PC-9 (cell line): ENCODE measurements at regions not wholly inside any gene's neighbourhood (a gene's known extent, or its start where the extent isn't known, plus 50 kb on each side); places are given as distances from the start of the nearest gene placed in this dataset.

Experiments used
- BruUV-seq: library from RNA; stranded (reverse); fragments of 400-500 nt; replicated peaks from 2 replicates; lab custom pipeline; 2021; lab: Mats Ljungman, UMichigan
- CTCF ChIA-PET: fragments of 300-600 bp; sonication (Branson Sonifier 250); formaldehyde crosslinking; loops from one replicate; lab custom pipeline; 2022; ENCODE audit warnings: antibody characterized with exemption; lab: Charles Lee
- POLR2A ChIA-PET: fragments of 300-600 bp; sonication (Branson Sonifier 250); formaldehyde crosslinking; loops from one replicate; lab custom pipeline; 2022; ENCODE audit warnings: antibody characterized with exemption; ENCODE audit not compliant: unreplicated experiment; lab: Charles Lee
- DNase-seq, 2 experiments: peaks; one replicate each; pipeline versions ENCODE4 v3.0.0 to v3.0.0-alpha.2; 2015 to 2022; ENCODE audit warnings: mixed read lengths in 1 of 2
- H2AFZ ChIP-seq: fragments of 200-600 bp; sonication (generic); 2 replicates; pipeline ENCODE4 v1.8.1; 2017; ENCODE audit warnings: antibody characterized with exemption
- H3F3A ChIP-seq: fragments of 200-600 bp; sonication (generic); 2 replicates; pipeline ENCODE4 v1.8.1; 2017; ENCODE audit warnings: antibody characterized with exemption, mild to moderate bottlenecking, low read depth; ENCODE audit not compliant: insufficient read depth
- H3K27ac ChIP-seq: fragments of 200-600 bp; sonication (generic); 2 replicates; pipeline ENCODE4 v1.6.1; 2016; ENCODE audit warnings: mixed run types
- H3K27me3 ChIP-seq: fragments of 200-600 bp; sonication (generic); 2 replicates; pipeline ENCODE4 v1.6.1; 2016; ENCODE audit warnings: low read depth, mixed run types; ENCODE audit not compliant: insufficient read depth
- H3K36me3 ChIP-seq: fragments of 200-600 bp; sonication (generic); 2 replicates; pipeline ENCODE4 v1.6.1; 2016; ENCODE audit warnings: low read depth, mixed run types
- H3K4me1 ChIP-seq: fragments of 200-600 bp; sonication (generic); replicated peaks from 2 replicates; pipeline ENCODE4 v1.6.1; 2016; ENCODE audit warnings: mixed run types; ENCODE audit not compliant: insufficient read depth
- H3K4me2 ChIP-seq: fragments of 200-600 bp; sonication (generic); 2 replicates; pipeline ENCODE4 v1.6.1; 2017; ENCODE audit warnings: mixed run types
- H3K4me3 ChIP-seq: fragments of 200-600 bp; sonication (generic); 2 replicates; pipeline ENCODE4 v1.6.1; 2016; ENCODE audit warnings: mixed run types
- H3K79me2 ChIP-seq: fragments of 200-600 bp; sonication (generic); 2 replicates; pipeline ENCODE4 v1.6.1; 2017; ENCODE audit warnings: low read depth, mixed run types
- H3K9me2 ChIP-seq: fragments of 200-600 bp; sonication (generic); 2 replicates; pipeline ENCODE4 v1.8.1; 2017; ENCODE audit warnings: mild to moderate bottlenecking; ENCODE audit not compliant: insufficient read depth
- H3K9me3 ChIP-seq: fragments of 200-600 bp; sonication (generic); 2 replicates; pipeline ENCODE4 v1.8.1; 2016; ENCODE audit warnings: low read depth; ENCODE audit not compliant: insufficient read depth
- H4K20me1 ChIP-seq: fragments of 200-600 bp; sonication (generic); 2 replicates; pipeline ENCODE4 v1.8.1; 2017; ENCODE audit not compliant: insufficient read depth
- EZH2 ChIP-seq: fragments of 200-600 bp; sonication (generic); IDR thresholded peaks from 2 replicates; pipeline ENCODE4 v1.8.0; 2017; ENCODE audit warnings: antibody characterized with exemption, low read depth
- intact Hi-C: fragments of 100-400 bp; cut with micrococcal nuclease; formaldehyde crosslinking; loops from one replicate; pipeline ENCODE4 v1.10.0; 2022; ENCODE audit not compliant: unreplicated experiment
- TF ChIP-seq, protein P1 (sequence below): fragments of 200-600 bp; sonication (generic); conservative IDR thresholded peaks from 2 replicates; pipeline ENCODE4 v1.6.1; 2017; ENCODE audit warnings: mixed run types, antibody characterized with exemption, mild to moderate bottlenecking, moderate library complexity

DNA sequence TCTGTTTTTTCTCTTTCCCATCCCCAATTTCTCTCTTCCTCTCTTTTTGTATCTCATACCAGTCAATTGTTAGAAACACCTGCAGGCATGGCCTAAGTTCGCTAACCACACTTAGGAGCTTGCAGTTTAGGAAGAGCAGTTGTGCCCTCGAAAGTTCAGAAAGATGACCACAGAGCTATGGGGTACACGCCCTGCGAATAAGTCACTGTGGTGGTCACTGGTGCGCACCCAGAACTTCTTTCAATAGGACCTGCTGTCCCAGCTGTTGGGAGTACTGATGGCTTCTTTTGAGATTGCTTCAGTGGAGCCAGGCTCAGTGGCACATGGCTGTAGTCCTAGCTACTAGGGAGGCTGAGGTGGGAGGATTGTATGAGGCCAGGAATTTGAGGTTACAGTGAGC, 362.8 kb upstream of the TMTC1 start:
- H3K9me2 ChIP-seq, result no peaks in the 10 kb centered on the region
- H3K4me3 ChIP-seq, result no peak overlapping the region
- DNase-seq, result no peak
- no peak overlapping the region for H3K27ac ChIP-seq
- H3K27me3 ChIP-seq, result no peaks in the 10 kb centered on the region
- no peak overlapping the region for H3K4me2 ChIP-seq
- H3K9me3 ChIP-seq, result no peaks in the 10 kb centered on the region
- intact Hi-C loops, result no loop called here
- H3F3A ChIP-seq, result no peaks in the 10 kb centered on the region
- no TSS peak for BruUV-seq
- H3K79me2 ChIP-seq, result no peaks in the 10 kb centered on the region
- TF ChIP-seq, protein P1, sequence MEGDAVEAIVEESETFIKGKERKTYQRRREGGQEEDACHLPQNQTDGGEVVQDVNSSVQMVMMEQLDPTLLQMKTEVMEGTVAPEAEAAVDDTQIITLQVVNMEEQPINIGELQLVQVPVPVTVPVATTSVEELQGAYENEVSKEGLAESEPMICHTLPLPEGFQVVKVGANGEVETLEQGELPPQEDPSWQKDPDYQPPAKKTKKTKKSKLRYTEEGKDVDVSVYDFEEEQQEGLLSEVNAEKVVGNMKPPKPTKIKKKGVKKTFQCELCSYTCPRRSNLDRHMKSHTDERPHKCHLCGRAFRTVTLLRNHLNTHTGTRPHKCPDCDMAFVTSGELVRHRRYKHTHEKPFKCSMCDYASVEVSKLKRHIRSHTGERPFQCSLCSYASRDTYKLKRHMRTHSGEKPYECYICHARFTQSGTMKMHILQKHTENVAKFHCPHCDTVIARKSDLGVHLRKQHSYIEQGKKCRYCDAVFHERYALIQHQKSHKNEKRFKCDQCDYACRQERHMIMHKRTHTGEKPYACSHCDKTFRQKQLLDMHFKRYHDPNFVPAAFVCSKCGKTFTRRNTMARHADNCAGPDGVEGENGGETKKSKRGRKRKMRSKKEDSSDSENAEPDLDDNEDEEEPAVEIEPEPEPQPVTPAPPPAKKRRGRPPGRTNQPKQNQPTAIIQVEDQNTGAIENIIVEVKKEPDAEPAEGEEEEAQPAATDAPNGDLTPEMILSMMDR, result no peak
- TF ChIP-seq EZH2, result no peak
- no peak overlapping the region for H2AFZ ChIP-seq
- H3K36me3 ChIP-seq, result no peaks in the 10 kb centered on the region
- H3K4me1 ChIP-seq, result no peaks in the 10 kb centered on the region
- ChIA-PET CTCF (interaction anchor here (0.6 kb wide), 1 partner anchor 227 kb away, joined by 5 read pairs; no protein-coding TSS in a partner anchor), POLR2A (no interaction called here)
- no peaks in the 10 kb centered on the region for H4K20me1 ChIP-seq

DNA sequence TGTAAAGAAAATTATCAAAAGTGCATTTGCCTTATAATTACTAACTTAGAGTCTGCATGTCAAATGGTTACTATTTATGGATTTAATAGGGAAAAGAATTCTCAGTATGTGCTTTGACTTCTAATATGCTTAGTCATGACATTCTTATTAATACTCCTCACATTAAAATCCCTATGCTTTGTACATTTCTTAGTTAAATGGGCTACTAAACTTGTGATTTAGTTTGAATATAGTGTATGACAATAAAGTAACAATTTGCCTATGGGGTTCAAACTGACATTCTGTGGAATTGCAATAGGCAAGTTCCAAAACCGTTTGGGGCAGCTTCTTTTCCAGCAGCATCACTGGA, 361.9 kb upstream of the TMTC1 start:
- Histone ChIP-seq H3K36me3 (no peaks in the 10 kb centered on the region), H2AFZ (no peak overlapping the region), H3K27me3 (no peaks in the 10 kb centered on the region), H3F3A (no peaks in the 10 kb centered on the region), H3K4me2 (no peak overlapping the region), H3K79me2 (no peaks in the 10 kb centered on the region), H3K4me1 (no peaks in the 10 kb centered on the region), H3K27ac (no peak overlapping the region), H4K20me1 (no peaks in the 10 kb centered on the region), H3K9me3 (no peaks in the 10 kb centered on the region), H3K9me2 (no peaks in the 10 kb centered on the region), H3K4me3 (no peak overlapping the region)
- ChIA-PET POLR2A (no interaction called here), CTCF (no interaction called here)
- TF ChIP-seq, protein P1, result no peak
- no peak for TF ChIP-seq EZH2
- no peak for DNase-seq
- intact Hi-C loops, result no loop called here
- BruUV-seq, result no TSS peak

DNA sequence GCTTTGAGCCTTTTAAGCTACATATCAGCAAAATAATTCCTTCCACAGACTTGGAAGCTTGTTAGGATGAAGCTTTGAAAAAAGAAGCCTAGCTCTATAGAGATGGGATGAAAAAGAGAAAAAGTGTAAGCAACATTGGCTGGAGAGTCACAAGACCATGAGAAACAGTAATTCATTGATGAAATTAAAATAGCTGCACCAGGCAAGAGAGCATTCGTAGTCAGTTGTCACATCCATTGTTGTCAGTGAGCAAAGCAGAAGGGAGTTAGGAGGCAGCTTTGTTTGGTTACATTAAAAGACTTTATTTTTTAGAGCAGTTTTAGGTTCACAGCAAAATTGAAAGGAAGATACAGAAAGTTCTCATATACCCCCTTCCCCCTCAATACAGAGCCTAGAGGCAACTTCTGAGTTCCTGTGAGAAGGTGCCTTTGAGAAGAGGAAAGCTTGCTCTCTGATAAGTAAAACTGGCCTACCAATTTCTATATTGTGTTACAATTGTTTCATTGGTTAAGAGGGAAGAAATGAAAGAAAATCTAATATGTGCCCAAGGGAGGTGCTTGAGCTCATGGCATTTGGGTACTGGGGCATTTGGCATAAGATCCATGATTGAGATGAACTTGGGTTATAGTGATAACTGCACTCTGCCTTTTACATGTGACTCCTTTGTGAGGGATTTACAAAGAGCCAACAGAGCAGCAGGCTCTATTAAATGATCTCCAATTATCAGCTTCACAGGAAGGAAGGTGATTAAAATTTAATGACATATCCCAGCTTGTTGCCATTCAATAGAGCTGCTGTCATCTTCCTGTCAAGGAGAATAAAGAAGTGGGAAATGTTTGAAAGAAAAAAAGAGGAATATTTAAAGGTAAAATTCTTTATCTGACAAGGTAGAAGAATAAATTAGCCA, 361.3 kb upstream of the TMTC1 start:
- no peak for TF ChIP-seq EZH2
- TF ChIP-seq, protein P1, result no peak
- no peak overlapping the region for H3K27ac ChIP-seq
- H3F3A ChIP-seq, result no peaks in the 10 kb centered on the region
- no peak for DNase-seq
- H3K9me3 ChIP-seq, result no peaks in the 10 kb centered on the region
- intact Hi-C loops, result no loop called here
- ChIA-PET CTCF (no interaction called here), POLR2A (interaction anchor here (1.0 kb wide), 1 partner anchor 102 kb away, joined by 3 read pairs; no protein-coding TSS in a partner anchor)
- H3K36me3 ChIP-seq, result no peaks in the 10 kb centered on the region
- no peak overlapping the region for H3K4me3 ChIP-seq
- H3K79me2 ChIP-seq, result no peaks in the 10 kb centered on the region
- no peak overlapping the region for H2AFZ ChIP-seq
- no peaks in the 10 kb centered on the region for H3K9me2 ChIP-seq
- no peaks in the 10 kb centered on the region for H3K4me1 ChIP-seq
- H4K20me1 ChIP-seq, result no peaks in the 10 kb centered on the region
- H3K27me3 ChIP-seq, result no peaks in the 10 kb centered on the region
- no TSS peak for BruUV-seq
- H3K4me2 ChIP-seq, result no peak overlapping the region
